K562 (cell line): ENCODE measurements at regions not wholly inside any gene's neighbourhood (a gene's known extent, or its start where the extent isn't known, plus 50 kb on each side); places are given as distances from the start of the nearest gene placed in this dataset.

Source experiments
- ATAC-seq: fragments of 200-7000 bp; cut with Tn5 transposase; 3 replicates; pipeline ENCODE4 v1.9.1; 2020; ENCODE audit warnings: moderate library complexity
- BruUV-seq: library from RNA; stranded (reverse); fragments of 400-500 nt; replicated peaks from 2 replicates; lab custom pipeline; 2021; lab: Mats Ljungman, UMichigan
- CTCF ChIA-PET: fragments of 300-600 bp; formaldehyde crosslinking; extraction: SDS; loops from one replicate; lab custom pipeline; 2021; ENCODE audit warnings: low intra/inter-chr PET ratio; lab: Yijun Ruan, JAX
- POLR2A ChIA-PET: fragments of 300-600, 350-650 bp; sonication (Branson Sonifier 250); formaldehyde crosslinking; extraction: SDS; loops from one replicate; lab custom pipeline; 2021; ENCODE audit warnings: antibody characterized with exemption, inconsistent platforms; lab: Yijun Ruan, JAX
- DNase-seq, 4 experiments: peaks; one replicate each; pipeline versions ENCODE4 v3.0.0 to v3.0.0-alpha.2; 2011 to 2018; ENCODE audit warnings: low spot score in 3 of 4, mixed read lengths in 3 of 4; ENCODE audit errors: extremely low read depth in 1 of 4
- FAIRE-seq: peaks from 2 replicates; lab custom pipeline; 2011; peaks lifted over from hg19 to GRCh38; lab: Jason Lieb, UNC
- H2AFZ ChIP-seq: 2 replicates; pipeline ENCODE4 v1.6.0; 2011; ENCODE audit warnings: low read depth, low read length, control low read depth, inconsistent platforms
- H3K27ac ChIP-seq: fragments of 200-600 bp; 3 replicates; pipeline ENCODE4 v1.8.0; 2011; ENCODE audit warnings: low read depth, mild to moderate bottlenecking, control low read depth, inconsistent platforms, low read length, moderate library complexity, mixed read lengths; ENCODE audit errors: extremely low read depth
- H3K27me3 ChIP-seq, 2 experiments: fragments of 300-600 bp in 1 of 2; 2 replicates in 1 of 2; 3 replicates in 1 of 2; pipeline versions ENCODE4 v1.6.0 to v1.8.0; 2011; ENCODE audit warnings: inconsistent platforms in 2 of 2, low read length in 2 of 2, mild to moderate bottlenecking in 1 of 2, mixed read lengths in 1 of 2, moderate library complexity in 1 of 2; ENCODE audit not compliant: control insufficient read depth in 2 of 2, insufficient read depth in 2 of 2
- H3K36me3 ChIP-seq: fragments of 300-600 bp; 3 replicates; pipeline ENCODE4 v1.8.0; 2011; ENCODE audit warnings: mild to moderate bottlenecking, low read length, inconsistent platforms; ENCODE audit not compliant: control insufficient read depth, insufficient read depth
- H3K4me1 ChIP-seq, 2 experiments: fragments of 200-600 bp in 1 of 2; replicated peaks in 1 of 2; 2 replicates in 1 of 2; 3 replicates in 1 of 2; pipeline versions ENCODE4 v1.5.1 to v1.8.0; 2011; ENCODE audit warnings: inconsistent platforms in 2 of 2, low read length in 2 of 2, mild to moderate bottlenecking in 1 of 2, mixed read lengths in 1 of 2, moderate library complexity in 1 of 2; ENCODE audit not compliant: control insufficient read depth in 2 of 2, insufficient read depth in 2 of 2
- H3K4me2 ChIP-seq: 2 replicates; pipeline ENCODE4 v1.6.1; 2011; ENCODE audit warnings: low read length, control low read depth, inconsistent platforms, mixed read lengths; ENCODE audit not compliant: insufficient read depth
- H3K4me3 ChIP-seq: fragments of 200-600 bp; sonication (generic), shearing (Covaris generic); 2 replicates; pipeline ENCODE4 v1.5.1; 2016; ENCODE audit warnings: control low read depth, inconsistent platforms
- H3K79me2 ChIP-seq: fragments of 200-600 bp; 3 replicates; pipeline ENCODE4 v1.8.0; 2011; ENCODE audit warnings: low read length, inconsistent platforms; ENCODE audit not compliant: control insufficient read depth, insufficient read depth
- H3K9ac ChIP-seq, 2 experiments: 2 replicates each; pipeline versions ENCODE4 v1.6.0 to v1.6.1; 2011; ENCODE audit warnings: low read depth in 2 of 2, low read length in 2 of 2, control low read depth in 1 of 2, inconsistent platforms in 1 of 2, mild to moderate bottlenecking in 1 of 2, mixed read lengths in 1 of 2; ENCODE audit not compliant: insufficient read depth in 1 of 2
- H3K9me1 ChIP-seq: one replicate; pipeline ENCODE4 v1.6.0; 2011; ENCODE audit warnings: inconsistent platforms, mild to moderate bottlenecking, low read length, moderate library complexity; ENCODE audit not compliant: control insufficient read depth, insufficient read depth
- H3K9me3 ChIP-seq: replicated peaks from 2 replicates; pipeline ENCODE4 v1.5.1; 2011; ENCODE audit warnings: low read depth, low read length, inconsistent platforms; ENCODE audit not compliant: control insufficient read depth, insufficient read depth
- H4K20me1 ChIP-seq: replicated peaks from 2 replicates; pipeline ENCODE4 v1.6.1; 2011; ENCODE audit warnings: low read length, inconsistent platforms, mixed read lengths; ENCODE audit not compliant: control insufficient read depth, insufficient read depth
- CBX2 ChIP-seq: fragments of 200-600 bp; sonication (generic); IDR thresholded peaks from one replicate; pipeline ENCODE4 v1.6.1; 2012; ENCODE audit warnings: mild to moderate bottlenecking, low read length, inconsistent platforms; ENCODE audit not compliant: insufficient read depth, poor library complexity, severe bottlenecking
- ESRRB ChIP-seq: fragments of 250-450 bp; sonication (Bioruptor Pico); IDR thresholded peaks from 2 replicates; pipeline ENCODE4 v1.5.0; 2020; ENCODE audit warnings: mild to moderate bottlenecking, moderate library complexity, borderline replicate concordance
- GATA2 ChIP-seq: sonication (generic); formaldehyde crosslinking; IDR thresholded peaks from 2 replicates; pipeline ENCODE4 v1.4.0; 2020; ENCODE audit warnings: mild to moderate bottlenecking, missing genetic modification reagents
- OTX1 ChIP-seq: fragments of 450-650 bp; formaldehyde crosslinking; IDR thresholded peaks from 2 replicates; pipeline ENCODE4 v1.4.0; 2022; ENCODE audit warnings: mild to moderate bottlenecking
- RBM15 ChIP-seq: fragments of 200-400 bp; formaldehyde crosslinking; IDR thresholded peaks from 2 replicates; pipeline ENCODE4 v1.6.1; 2018; ENCODE audit warnings: mild to moderate bottlenecking, low read length, moderate library complexity; ENCODE audit not compliant: insufficient read depth
- RCOR1 ChIP-seq, 2 experiments: IDR thresholded peaks; 2 replicates each; pipeline ENCODE4 v1.6.1; 2012; ENCODE audit warnings: low read depth in 2 of 2, low read length in 2 of 2, borderline replicate concordance in 1 of 2, improper control_type of control experiment in 1 of 2
- SETDB1 ChIP-seq: IDR thresholded peaks from one replicate; pipeline ENCODE4 v1.6.1; 2012; ENCODE audit warnings: low read length, control low read depth, inconsistent platforms
- SMARCA5 ChIP-seq: fragments of 450-650 bp; IDR thresholded peaks from 2 replicates; pipeline ENCODE4 v1.6.1; 2016
- TCF15 ChIP-seq: fragments of 250-450 bp; sonication (Bioruptor Pico); IDR thresholded peaks from 2 replicates; pipeline ENCODE4 v1.8.0; 2022; ENCODE audit warnings: moderate library complexity, mild to moderate bottlenecking, inconsistent platforms
- TSC22D4 ChIP-seq: fragments of 450-650 bp; IDR thresholded peaks from 2 replicates; pipeline ENCODE4 v1.6.1; 2016; ENCODE audit warnings: missing genetic modification characterization, missing biosample characterization, control low read depth
- ZBTB33 ChIP-seq: sonication (generic); formaldehyde crosslinking; IDR thresholded peaks from 2 replicates; pipeline ENCODE4 v1.8.1; 2023; ENCODE audit warnings: mild to moderate bottlenecking, missing genetic modification reagents
- WGBS: fragments of 100-300 bp; shearing (Covaris generic); methylation state at CpG from one replicate; pipeline ENCODE4 v1.1.6; 2016; ENCODE audit warnings: low coverage, mixed read lengths; ENCODE audit not compliant: insufficient coverage; ENCODE audit errors: missing lambda C conversion rate; 5-methylcytosine and 5-hydroxymethylcytosine counted together
- in situ Hi-C: fragments of 300-500 bp; cut with MboI; formaldehyde crosslinking; loops from 4 replicates; pipeline ENCODE4 v1.15.0; 2018; ENCODE audit warnings: inconsistent platforms, mixed read lengths
- intact Hi-C: fragments of 100-400 bp; cut with micrococcal nuclease; formaldehyde crosslinking; loops from 2 replicates; pipeline ENCODE4 v1.14.2; 2022
- TF ChIP-seq, protein P1 (sequence below), 2 experiments: fragments of 450-650 bp; conservative IDR thresholded peaks; 2 replicates each; pipeline ENCODE4 v1.6.1; 2017; ENCODE audit warnings: mild to moderate bottlenecking in 2 of 2, moderate library complexity in 2 of 2
- TF ChIP-seq, protein P2 (sequence below): sonication (generic); formaldehyde crosslinking; IDR thresholded peaks from 2 replicates; pipeline ENCODE4 v1.8.0; 2022; ENCODE audit warnings: missing genetic modification reagents, mild to moderate bottlenecking, borderline replicate concordance
- TF ChIP-seq, protein P3 (sequence below), 2 experiments: fragments of 450-650 bp in 1 of 2; IDR thresholded peaks; 2 replicates each; pipeline ENCODE4 v1.6.1; 2011 to 2017; ENCODE audit warnings: low read depth in 2 of 2, antibody characterized with exemption in 1 of 2, borderline replicate concordance in 1 of 2, low read length in 1 of 2, mild to moderate bottlenecking in 1 of 2, mixed read lengths in 1 of 2; ENCODE audit not compliant: control insufficient read depth in 1 of 2

DNA sequence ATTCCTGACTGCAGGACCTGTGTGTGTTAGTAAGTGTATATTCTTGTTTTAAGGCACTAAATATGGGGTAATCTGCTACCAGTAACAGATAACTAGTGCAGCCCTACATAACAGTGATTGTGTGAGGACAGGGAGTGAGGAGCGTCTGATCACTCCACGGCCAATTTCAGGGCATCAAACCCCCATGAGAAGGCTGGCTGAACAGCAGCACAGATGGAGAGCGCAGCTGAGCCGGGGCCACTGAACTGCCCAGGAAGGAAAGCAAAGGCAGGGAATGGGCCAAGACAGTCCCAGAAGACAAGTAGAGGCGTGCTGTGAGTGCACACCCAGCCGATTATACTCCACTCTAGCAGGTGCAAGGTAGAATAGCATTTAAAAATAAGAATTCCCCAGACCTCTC lies 157.1 kb upstream of the CHST15 start:
- POLR2A ChIA-PET, result no interaction called here
- in situ Hi-C loops, result loop anchor here (25.0 kb wide), 1 partner anchor 787 kb away; no protein-coding TSS in a partner anchor
- no peak for FAIRE-seq
- Histone ChIP-seq H3K4me1 (no peaks in the 10 kb centered on the region), H3K36me3 (no peaks in the 10 kb centered on the region), H3K27me3 (peaks cover 0 to 5% of the 10 kb centered on the region in 2 experiments; a peak in 1 of 5 replicates), H3K79me2 (no peaks in the 10 kb centered on the region), H3K9me3 (no peaks in the 10 kb centered on the region), H3K9ac (no peak overlapping the region), H3K4me3 (no peak overlapping the region), H4K20me1 (no peaks in the 10 kb centered on the region), H3K27ac (no peak overlapping the region), H3K9me1 (no peaks in the 10 kb centered on the region), H3K4me2 (no peak overlapping the region), H2AFZ (no peak overlapping the region)
- CTCF ChIA-PET, result no interaction called here
- no peak for ATAC-seq
- BruUV-seq, result no TSS peak
- TF ChIP-seq SETDB1 (no peak), ZBTB33 (CRISPR knock-in tag) (no peak), GATA2 (CRISPR knock-in tag) (no peak), TCF15 (no peak), CBX2 (no peak), RCOR1 (IDR thresholded peaks at IDR 0.05; ENCODE audit: borderline replicate concordance in 1 of 2, low read depth in 2 of 2, low read length in 2 of 2) (no peak), TSC22D4 (tag) (no peak), RBM15 (no peak), SMARCA5 (no peak), OTX1 (CRISPR knock-in tag) (no peak), ESRRB (CRISPR knock-in tag) (no peak)
- TF ChIP-seq, protein P1, sequence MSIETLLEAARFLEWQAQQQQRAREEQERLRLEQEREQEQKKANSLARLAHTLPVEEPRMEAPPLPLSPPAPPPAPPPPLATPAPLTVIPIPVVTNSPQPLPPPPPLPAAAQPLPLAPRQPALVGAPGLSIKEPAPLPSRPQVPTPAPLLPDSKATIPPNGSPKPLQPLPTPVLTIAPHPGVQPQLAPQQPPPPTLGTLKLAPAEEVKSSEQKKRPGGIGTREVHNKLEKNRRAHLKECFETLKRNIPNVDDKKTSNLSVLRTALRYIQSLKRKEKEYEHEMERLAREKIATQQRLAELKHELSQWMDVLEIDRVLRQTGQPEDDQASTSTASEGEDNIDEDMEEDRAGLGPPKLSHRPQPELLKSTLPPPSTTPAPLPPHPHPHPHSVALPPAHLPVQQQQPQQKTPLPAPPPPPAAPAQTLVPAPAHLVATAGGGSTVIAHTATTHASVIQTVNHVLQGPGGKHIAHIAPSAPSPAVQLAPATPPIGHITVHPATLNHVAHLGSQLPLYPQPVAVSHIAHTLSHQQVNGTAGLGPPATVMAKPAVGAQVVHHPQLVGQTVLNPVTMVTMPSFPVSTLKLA (conservative IDR thresholded peaks at IDR 0.05), result no peak
- TF ChIP-seq, protein P2, sequence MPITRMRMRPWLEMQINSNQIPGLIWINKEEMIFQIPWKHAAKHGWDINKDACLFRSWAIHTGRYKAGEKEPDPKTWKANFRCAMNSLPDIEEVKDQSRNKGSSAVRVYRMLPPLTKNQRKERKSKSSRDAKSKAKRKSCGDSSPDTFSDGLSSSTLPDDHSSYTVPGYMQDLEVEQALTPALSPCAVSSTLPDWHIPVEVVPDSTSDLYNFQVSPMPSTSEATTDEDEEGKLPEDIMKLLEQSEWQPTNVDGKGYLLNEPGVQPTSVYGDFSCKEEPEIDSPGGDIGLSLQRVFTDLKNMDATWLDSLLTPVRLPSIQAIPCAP (CRISPR knock-in tag), result no peak
- TF ChIP-seq, protein P3, sequence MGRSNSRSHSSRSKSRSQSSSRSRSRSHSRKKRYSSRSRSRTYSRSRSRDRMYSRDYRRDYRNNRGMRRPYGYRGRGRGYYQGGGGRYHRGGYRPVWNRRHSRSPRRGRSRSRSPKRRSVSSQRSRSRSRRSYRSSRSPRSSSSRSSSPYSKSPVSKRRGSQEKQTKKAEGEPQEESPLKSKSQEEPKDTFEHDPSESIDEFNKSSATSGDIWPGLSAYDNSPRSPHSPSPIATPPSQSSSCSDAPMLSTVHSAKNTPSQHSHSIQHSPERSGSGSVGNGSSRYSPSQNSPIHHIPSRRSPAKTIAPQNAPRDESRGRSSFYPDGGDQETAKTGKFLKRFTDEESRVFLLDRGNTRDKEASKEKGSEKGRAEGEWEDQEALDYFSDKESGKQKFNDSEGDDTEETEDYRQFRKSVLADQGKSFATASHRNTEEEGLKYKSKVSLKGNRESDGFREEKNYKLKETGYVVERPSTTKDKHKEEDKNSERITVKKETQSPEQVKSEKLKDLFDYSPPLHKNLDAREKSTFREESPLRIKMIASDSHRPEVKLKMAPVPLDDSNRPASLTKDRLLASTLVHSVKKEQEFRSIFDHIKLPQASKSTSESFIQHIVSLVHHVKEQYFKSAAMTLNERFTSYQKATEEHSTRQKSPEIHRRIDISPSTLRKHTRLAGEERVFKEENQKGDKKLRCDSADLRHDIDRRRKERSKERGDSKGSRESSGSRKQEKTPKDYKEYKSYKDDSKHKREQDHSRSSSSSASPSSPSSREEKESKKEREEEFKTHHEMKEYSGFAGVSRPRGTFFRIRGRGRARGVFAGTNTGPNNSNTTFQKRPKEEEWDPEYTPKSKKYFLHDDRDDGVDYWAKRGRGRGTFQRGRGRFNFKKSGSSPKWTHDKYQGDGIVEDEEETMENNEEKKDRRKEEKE (IDR thresholded peaks at IDR 0.05; ENCODE audit: borderline replicate concordance in 1 of 2, control insufficient read depth in 1 of 2, low read depth in 2 of 2, low read length in 1 of 2), result no peak
- intact Hi-C loops, result loop anchor here (10.0 kb wide), 1 partner anchor 134 kb away; no protein-coding TSS in a partner anchor
- no peak for DNase-seq
- WGBS, result 0% methylated on average over 6 of the region's 6 CpGs
